ENCODE measurements at regions not wholly inside any gene's neighbourhood (a gene's known extent, or its start where the extent isn't known, plus 50 kb on each side); places are given as distances from the start of the nearest gene placed in this dataset.

- H3K36me3 ChIP-seq (ENCODE audit: insufficient read depth, low read length, poor library complexity, severe bottlenecking): no peaks in the 10 kb centered on the region
- POLR2A ChIA-PET (ENCODE audit: low non-redundant PET): no interaction called here
- no peak for TF ChIP-seq CTCF (conservative IDR thresholded peaks at IDR 0.05; ENCODE audit: low read depth, low read length)
- TF ChIP-seq EZH2 (IDR thresholded peaks at IDR 0.05; ENCODE audit: borderline replicate concordance, low read depth, low read length, poor library complexity, severe bottlenecking): no peak
- no peaks in the 10 kb centered on the region for H3K9me3 ChIP-seq (ENCODE audit: low read depth, low read length, poor library complexity, severe bottlenecking)
- BruUV-seq (replicated peaks): no TSS peak
- CTCF ChIA-PET: no interaction called here
- H3K4me3 ChIP-seq (ENCODE audit: low read depth, low read length, poor library complexity, severe bottlenecking): no peak overlapping the region
- no peaks in the 10 kb centered on the region for H3K4me1 ChIP-seq (ENCODE audit: insufficient read depth, low read length, poor library complexity, severe bottlenecking)
- intact Hi-C loops (cut with micrococcal nuclease; ENCODE audit: unreplicated experiment): no loop called here
- no peaks in the 10 kb centered on the region for H3K27me3 ChIP-seq (replicated peaks; ENCODE audit: insufficient read depth, low read depth, low read length, poor library complexity)
- DNase-seq (ENCODE audit: low spot score): no peak
- no peak overlapping the region for H3K27ac ChIP-seq (ENCODE audit: low read depth, low read length, poor library complexity, severe bottlenecking)
These were observed 204.9 kb upstream of the NPSR1 start for GRCh38 chr7:34453150-34453549.

- no peaks in the 10 kb centered on the region for H3K27me3 ChIP-seq (replicated peaks; ENCODE audit: insufficient read depth, low read depth, low read length, poor library complexity)
- POLR2A ChIA-PET (ENCODE audit: low non-redundant PET): no interaction called here
- no peaks in the 10 kb centered on the region for H3K9me3 ChIP-seq (ENCODE audit: low read depth, low read length, poor library complexity, severe bottlenecking)
- no peak overlapping the region for H3K27ac ChIP-seq (ENCODE audit: low read depth, low read length, poor library complexity, severe bottlenecking)
- no peaks in the 10 kb centered on the region for H3K36me3 ChIP-seq (ENCODE audit: insufficient read depth, low read length, poor library complexity, severe bottlenecking)
- no peak for DNase-seq (ENCODE audit: low spot score)
- H3K4me1 ChIP-seq (ENCODE audit: insufficient read depth, low read length, poor library complexity, severe bottlenecking): no peaks in the 10 kb centered on the region
- CTCF ChIA-PET: no interaction called here
- intact Hi-C loops (cut with micrococcal nuclease; ENCODE audit: unreplicated experiment): no loop called here
- no TSS peak for BruUV-seq (replicated peaks)
- TF ChIP-seq CTCF (conservative IDR thresholded peaks at IDR 0.05; ENCODE audit: low read depth, low read length) (no peak), EZH2 (IDR thresholded peaks at IDR 0.05; ENCODE audit: borderline replicate concordance, low read depth, low read length, poor library complexity, severe bottlenecking) (no peak)
- no peak overlapping the region for H3K4me3 ChIP-seq (ENCODE audit: low read depth, low read length, poor library complexity, severe bottlenecking)
These were observed 203.6 kb upstream of the NPSR1 start for GRCh38 chr7:34454381-34454780.

- no TSS peak for BruUV-seq (replicated peaks)
These were observed 200.7 kb upstream of the NPSR1 start for GRCh38 chr7:34457329-34457728.

More at GRCh38 chr7:34457329-34457728, 200.7 kb upstream of the NPSR1 start:
- no peak for DNase-seq (ENCODE audit: low spot score)
- Histone ChIP-seq H3K27me3 (replicated peaks; ENCODE audit: insufficient read depth, low read depth, low read length, poor library complexity) (no peaks in the 10 kb centered on the region), H3K36me3 (ENCODE audit: insufficient read depth, low read length, poor library complexity, severe bottlenecking) (no peaks in the 10 kb centered on the region), H3K27ac (ENCODE audit: low read depth, low read length, poor library complexity, severe bottlenecking) (no peak overlapping the region), H3K4me1 (ENCODE audit: insufficient read depth, low read length, poor library complexity, severe bottlenecking) (no peaks in the 10 kb centered on the region), H3K4me3 (ENCODE audit: low read depth, low read length, poor library complexity, severe bottlenecking) (no peak overlapping the region), H3K9me3 (ENCODE audit: low read depth, low read length, poor library complexity, severe bottlenecking) (no peaks in the 10 kb centered on the region)
- CTCF ChIA-PET: no interaction called here
- TF ChIP-seq CTCF (conservative IDR thresholded peaks at IDR 0.05; ENCODE audit: low read depth, low read length) (no peak), EZH2 (IDR thresholded peaks at IDR 0.05; ENCODE audit: borderline replicate concordance, low read depth, low read length, poor library complexity, severe bottlenecking) (no peak)
- intact Hi-C loops (cut with micrococcal nuclease; ENCODE audit: unreplicated experiment): no loop called here
- POLR2A ChIA-PET (ENCODE audit: low non-redundant PET): no interaction called here

Data from A673 (cell line).